ENCODE measurements at regions not wholly inside any gene's neighbourhood (a gene's known extent, or its start where the extent isn't known, plus 50 kb on each side); places are given as distances from the start of the nearest gene placed in this dataset.
"Not testable (repeated sequence)": the region's sequence is repeated elsewhere in the genome, so short reads cannot be mapped to it uniquely, and the experiment has no call there.

DNA sequence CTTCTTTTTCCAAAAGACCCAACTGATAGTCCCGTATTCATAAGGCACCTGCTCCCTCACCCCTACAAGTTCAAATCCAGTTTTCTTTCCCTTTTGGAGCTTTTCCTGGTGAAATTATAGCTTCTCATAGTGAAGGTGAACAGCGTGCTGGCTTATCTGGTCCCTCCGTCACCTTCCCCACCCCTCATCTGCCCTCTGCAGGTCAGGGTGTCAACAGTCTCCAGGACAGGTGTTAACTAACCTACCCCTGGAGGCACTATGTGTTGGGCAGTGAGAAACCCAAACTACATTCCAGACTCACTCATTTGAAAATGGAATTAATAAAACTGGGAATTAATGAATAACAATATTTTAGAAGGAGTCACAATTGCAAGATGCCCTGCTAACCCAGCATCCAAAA lies 109.0 kb upstream of the TAS2R1 start:
- no peaks in the 10 kb centered on the region for H3K4me1 ChIP-seq
- intact Hi-C loops (cut with DNase I; ENCODE audit: low total_unique reads) = no loop called here
- H3K27ac ChIP-seq = no peak overlapping the region
- no peaks in the 10 kb centered on the region for H3K9me3 ChIP-seq
- H3K36me3 ChIP-seq = no peaks in the 10 kb centered on the region
- no peak overlapping the region for H3K4me3 ChIP-seq
- DNase-seq (ENCODE audit: low spot score in 2 of 2) = no peak
- TF ChIP-seq, protein P1, sequence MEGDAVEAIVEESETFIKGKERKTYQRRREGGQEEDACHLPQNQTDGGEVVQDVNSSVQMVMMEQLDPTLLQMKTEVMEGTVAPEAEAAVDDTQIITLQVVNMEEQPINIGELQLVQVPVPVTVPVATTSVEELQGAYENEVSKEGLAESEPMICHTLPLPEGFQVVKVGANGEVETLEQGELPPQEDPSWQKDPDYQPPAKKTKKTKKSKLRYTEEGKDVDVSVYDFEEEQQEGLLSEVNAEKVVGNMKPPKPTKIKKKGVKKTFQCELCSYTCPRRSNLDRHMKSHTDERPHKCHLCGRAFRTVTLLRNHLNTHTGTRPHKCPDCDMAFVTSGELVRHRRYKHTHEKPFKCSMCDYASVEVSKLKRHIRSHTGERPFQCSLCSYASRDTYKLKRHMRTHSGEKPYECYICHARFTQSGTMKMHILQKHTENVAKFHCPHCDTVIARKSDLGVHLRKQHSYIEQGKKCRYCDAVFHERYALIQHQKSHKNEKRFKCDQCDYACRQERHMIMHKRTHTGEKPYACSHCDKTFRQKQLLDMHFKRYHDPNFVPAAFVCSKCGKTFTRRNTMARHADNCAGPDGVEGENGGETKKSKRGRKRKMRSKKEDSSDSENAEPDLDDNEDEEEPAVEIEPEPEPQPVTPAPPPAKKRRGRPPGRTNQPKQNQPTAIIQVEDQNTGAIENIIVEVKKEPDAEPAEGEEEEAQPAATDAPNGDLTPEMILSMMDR (IDR thresholded peaks at IDR 0.05) = no peak
- no peak for TF ChIP-seq POLR2AphosphoS5 (IDR thresholded peaks at IDR 0.05)
- no peak for TF ChIP-seq POLR2A (IDR thresholded peaks at IDR 0.05)
- H3K27me3 ChIP-seq = no peaks in the 10 kb centered on the region

DNA sequence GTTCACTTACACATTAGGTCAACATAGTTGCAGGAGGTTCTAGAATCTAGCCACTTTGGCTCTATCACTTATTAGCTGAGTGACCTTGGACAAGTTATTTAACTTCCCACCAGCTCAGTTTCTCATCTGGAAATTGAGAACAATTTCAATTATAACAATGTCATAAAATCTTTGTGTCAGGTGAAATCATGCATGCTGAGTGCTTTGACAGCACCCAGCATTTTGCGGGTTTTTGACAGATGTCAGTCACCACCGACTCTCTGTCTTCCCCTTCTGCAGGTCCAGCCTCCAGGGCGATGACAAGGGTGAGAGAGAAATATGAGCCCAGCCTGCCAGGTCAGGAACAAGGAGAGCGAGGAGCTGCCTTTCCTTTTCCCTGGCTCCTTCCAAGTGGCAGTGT lies 107.1 kb upstream of the TAS2R1 start:
- DNase-seq (ENCODE audit: low spot score in 2 of 2) = no peak
- Histone ChIP-seq H3K4me1 (no peaks in the 10 kb centered on the region), H3K27me3 (no peaks in the 10 kb centered on the region), H3K27ac (no peak overlapping the region), H3K4me3 (no peak overlapping the region), H3K9me3 (no peaks in the 10 kb centered on the region), H3K36me3 (no peaks in the 10 kb centered on the region)
- TF ChIP-seq, protein P1 (IDR thresholded peaks at IDR 0.05) = no peak
- no peak for TF ChIP-seq POLR2A (IDR thresholded peaks at IDR 0.05)
- TF ChIP-seq POLR2AphosphoS5 (IDR thresholded peaks at IDR 0.05) = no peak
- intact Hi-C loops (cut with DNase I; ENCODE audit: low total_unique reads) = no loop called here

DNA sequence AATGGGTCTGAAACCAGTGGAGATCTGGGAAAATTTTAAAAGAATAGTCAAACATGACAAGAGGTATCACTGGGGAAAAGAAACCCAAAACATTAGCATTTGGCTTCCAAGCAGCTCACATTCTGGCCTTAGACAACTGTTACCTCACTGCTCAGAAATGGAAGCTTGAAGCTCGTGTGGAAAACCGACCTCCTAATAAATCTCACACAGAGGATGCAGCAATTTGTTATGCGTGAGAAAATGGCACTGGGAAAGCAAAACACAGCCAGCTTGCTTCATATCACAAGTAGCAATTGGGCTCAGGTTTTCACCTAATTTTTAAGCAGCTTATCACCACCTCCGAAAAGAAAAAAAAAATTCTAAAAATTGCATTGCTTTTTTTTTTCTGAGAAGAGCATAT lies 103.3 kb upstream of the TAS2R1 start:
- H3K27ac ChIP-seq = no peak overlapping the region
- TF ChIP-seq POLR2A (IDR thresholded peaks at IDR 0.05) = no peak
- TF ChIP-seq POLR2AphosphoS5 (IDR thresholded peaks at IDR 0.05) = no peak
- H3K9me3 ChIP-seq = no peaks in the 10 kb centered on the region
- H3K4me3 ChIP-seq = no peak overlapping the region
- intact Hi-C loops (cut with DNase I; ENCODE audit: low total_unique reads) = no loop called here
- H3K36me3 ChIP-seq = no peaks in the 10 kb centered on the region
- DNase-seq (ENCODE audit: low spot score in 2 of 2) = no peak
- H3K27me3 ChIP-seq = no peaks in the 10 kb centered on the region
- no peaks in the 10 kb centered on the region for H3K4me1 ChIP-seq

DNA sequence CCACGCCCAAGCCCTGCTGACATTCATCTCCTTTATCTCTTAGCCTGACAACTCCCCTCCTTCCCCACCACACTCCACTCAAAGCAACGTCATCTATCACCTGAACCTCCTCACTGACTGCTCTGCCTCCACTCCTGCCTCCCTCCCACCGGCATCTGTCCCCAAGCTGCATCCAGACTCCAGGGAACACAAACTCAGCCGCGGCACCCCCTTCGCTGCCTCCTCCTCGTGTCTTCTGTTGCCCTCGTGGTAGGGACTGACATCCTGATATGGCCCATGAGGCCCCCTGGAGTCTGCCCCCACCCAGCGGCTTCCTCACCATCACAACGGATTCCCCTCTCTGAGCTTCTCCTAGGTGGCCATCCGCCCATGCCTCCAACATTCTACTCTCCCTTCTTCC lies 101.0 kb upstream of the TAS2R1 start:
- Histone ChIP-seq H3K36me3 (no peaks in the 10 kb centered on the region), H3K9me3 (no peaks in the 10 kb centered on the region), H3K27me3 (no peaks in the 10 kb centered on the region), H3K27ac (no peak overlapping the region), H3K4me1 (no peaks in the 10 kb centered on the region), H3K4me3 (no peak overlapping the region)
- intact Hi-C loops (cut with DNase I; ENCODE audit: low total_unique reads) = no loop called here
- TF ChIP-seq POLR2AphosphoS5 (IDR thresholded peaks at IDR 0.05) (no peak), POLR2A (IDR thresholded peaks at IDR 0.05) (no peak)
- TF ChIP-seq, protein P1 (IDR thresholded peaks at IDR 0.05) = no peak
- DNase-seq (ENCODE audit: low spot score in 2 of 2) = no peak

DNA sequence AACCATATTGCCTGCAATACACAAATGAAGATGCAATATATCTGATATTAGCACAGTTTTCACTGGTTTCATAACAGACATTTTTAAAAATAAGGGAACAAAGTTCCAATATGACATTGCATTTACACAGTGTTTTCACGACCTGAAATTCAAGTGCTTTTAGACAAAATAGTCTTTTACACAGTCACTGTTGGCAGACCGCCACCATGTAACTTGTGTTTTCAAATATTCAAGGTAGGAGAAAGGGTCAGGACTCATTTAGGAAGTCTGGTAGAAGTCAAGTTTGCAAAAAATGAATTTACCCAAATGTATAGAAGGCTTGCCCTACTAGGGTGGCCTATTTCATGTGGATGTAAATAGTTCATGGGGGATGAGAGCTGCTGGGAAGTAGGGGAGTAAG lies 98.1 kb upstream of the TAS2R1 start:
- Histone ChIP-seq H3K4me3 (no peak overlapping the region), H3K27me3 (no peaks in the 10 kb centered on the region), H3K27ac (no peak overlapping the region), H3K4me1 (no peaks in the 10 kb centered on the region), H3K36me3 (no peaks in the 10 kb centered on the region), H3K9me3 (peaks cover 0 to 8% of the 10 kb centered on the region in 2 donors)
- intact Hi-C loops (cut with DNase I; ENCODE audit: low total_unique reads) = no loop called here
- TF ChIP-seq POLR2A (IDR thresholded peaks at IDR 0.05) = no peak
- no peak for TF ChIP-seq POLR2AphosphoS5 (IDR thresholded peaks at IDR 0.05)
- TF ChIP-seq, protein P1 (IDR thresholded peaks at IDR 0.05) = no peak
- no peak for DNase-seq (ENCODE audit: low spot score in 2 of 2)

DNA sequence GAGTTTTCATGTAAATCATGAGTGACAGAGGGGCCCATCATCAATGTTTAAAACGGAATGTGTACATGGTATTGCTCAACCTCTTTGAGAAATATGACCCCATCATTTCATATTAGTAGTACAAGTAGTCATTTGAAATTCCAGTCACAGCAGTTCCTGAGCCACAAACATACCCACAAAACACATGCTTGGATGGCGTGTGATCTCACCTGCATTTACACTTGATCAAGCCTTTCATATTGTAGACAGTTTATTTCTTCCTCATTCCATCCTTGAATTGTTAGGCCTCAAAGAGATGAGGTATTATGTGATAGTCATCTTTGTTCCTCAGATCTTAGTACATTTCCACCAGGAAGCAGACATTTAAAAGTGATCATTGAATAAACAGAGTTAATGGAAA lies 96.8 kb upstream of the TAS2R1 start:
- Histone ChIP-seq H3K9me3 (peaks cover 0 to 8% of the 10 kb centered on the region in 2 donors), H3K36me3 (no peaks in the 10 kb centered on the region), H3K4me3 (no peak overlapping the region), H3K27ac (no peak overlapping the region), H3K27me3 (no peaks in the 10 kb centered on the region), H3K4me1 (no peaks in the 10 kb centered on the region)
- TF ChIP-seq, protein P1 (IDR thresholded peaks at IDR 0.05) = no peak
- TF ChIP-seq POLR2A (IDR thresholded peaks at IDR 0.05) (no peak), POLR2AphosphoS5 (IDR thresholded peaks at IDR 0.05) (no peak)
- intact Hi-C loops (cut with DNase I; ENCODE audit: low total_unique reads) = no loop called here
- DNase-seq (ENCODE audit: low spot score in 2 of 2) = no peak

DNA sequence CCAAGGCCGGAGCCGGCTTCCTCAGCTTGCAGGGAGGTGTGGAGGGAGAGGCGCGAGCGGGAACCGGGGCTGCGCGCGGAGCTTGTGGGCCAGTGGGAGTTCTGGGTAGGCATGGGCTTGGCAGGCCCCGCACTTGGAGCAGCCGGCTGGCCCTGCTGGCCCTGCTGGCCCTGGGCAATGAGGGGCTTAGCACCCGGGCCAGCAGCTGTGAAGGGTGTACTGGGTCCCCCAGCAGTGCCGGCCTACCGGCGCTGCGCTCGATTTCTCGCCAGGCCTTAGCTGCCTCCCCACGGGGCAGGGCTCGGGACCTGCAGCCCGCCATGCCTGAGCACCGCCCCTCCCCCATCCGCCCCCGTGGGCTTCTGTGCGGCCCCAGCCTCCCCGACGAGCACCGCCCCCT lies 95.1 kb upstream of the TAS2R1 start:
- H3K4me1 ChIP-seq = not testable (repeated sequence)

More for the DNA sequence above, 95.1 kb upstream of the TAS2R1 start:
- intact Hi-C loops (cut with DNase I; ENCODE audit: low total_unique reads); H3K27ac ChIP-seq; H3K36me3 ChIP-seq; DNase-seq (ENCODE audit: low spot score in 2 of 2); H3K4me3 ChIP-seq; H3K9me3 ChIP-seq; H3K27me3 ChIP-seq: not testable (repeated sequence)
